NCI-H510A (cell line): ENCODE measurements at regions not wholly inside any gene's neighbourhood (a gene's known extent, or its start where the extent isn't known, plus 50 kb on each side); places are given as distances from the start of the nearest gene placed in this dataset.
"Not testable (repeated sequence)": the region's sequence is repeated elsewhere in the genome, so short reads cannot be mapped to it uniquely, and the experiment has no call there.

Experiments
- DNase-seq: peaks from one replicate; lab custom pipeline; 2025; lab: John Stamatoyannopoulos, UW

DNA sequence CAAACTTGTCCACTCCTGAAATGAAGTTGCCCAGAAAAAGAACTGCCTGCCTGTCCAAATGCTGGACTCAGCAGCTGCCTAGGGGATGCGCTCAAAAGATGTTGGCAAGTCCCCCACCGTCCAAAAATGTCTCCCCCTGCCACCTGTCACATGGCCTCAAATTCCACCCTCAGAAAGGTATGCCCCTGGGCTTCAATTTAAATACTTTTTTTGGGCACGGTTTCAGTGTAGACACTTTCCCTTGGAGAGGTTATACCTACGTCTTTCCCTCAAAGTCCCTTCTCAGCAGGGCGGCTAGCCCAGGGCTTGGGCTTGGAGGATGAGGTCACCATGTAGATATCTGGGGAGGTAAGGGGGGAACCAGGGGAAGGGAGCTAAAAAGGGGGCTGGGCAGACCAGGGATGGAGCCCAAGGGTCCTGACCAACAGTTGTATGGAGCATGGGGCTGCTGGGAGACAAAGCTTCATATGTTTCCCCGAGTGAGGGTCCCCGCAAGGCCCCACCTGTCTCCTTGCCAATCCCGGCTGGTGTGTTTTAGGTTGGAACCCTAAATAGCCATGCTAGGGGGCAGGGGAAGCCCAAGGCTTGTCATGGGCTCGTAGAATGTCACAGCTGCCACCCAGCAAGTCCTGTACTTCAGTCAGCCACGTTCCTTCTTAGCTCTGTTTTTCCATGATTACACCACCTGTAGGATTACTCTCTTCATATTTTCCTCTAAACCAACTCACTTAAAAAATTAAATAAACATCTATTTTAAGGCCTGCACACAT is 131.2 kb upstream of the TBX3 start:
- no peak for DNase-seq

DNA sequence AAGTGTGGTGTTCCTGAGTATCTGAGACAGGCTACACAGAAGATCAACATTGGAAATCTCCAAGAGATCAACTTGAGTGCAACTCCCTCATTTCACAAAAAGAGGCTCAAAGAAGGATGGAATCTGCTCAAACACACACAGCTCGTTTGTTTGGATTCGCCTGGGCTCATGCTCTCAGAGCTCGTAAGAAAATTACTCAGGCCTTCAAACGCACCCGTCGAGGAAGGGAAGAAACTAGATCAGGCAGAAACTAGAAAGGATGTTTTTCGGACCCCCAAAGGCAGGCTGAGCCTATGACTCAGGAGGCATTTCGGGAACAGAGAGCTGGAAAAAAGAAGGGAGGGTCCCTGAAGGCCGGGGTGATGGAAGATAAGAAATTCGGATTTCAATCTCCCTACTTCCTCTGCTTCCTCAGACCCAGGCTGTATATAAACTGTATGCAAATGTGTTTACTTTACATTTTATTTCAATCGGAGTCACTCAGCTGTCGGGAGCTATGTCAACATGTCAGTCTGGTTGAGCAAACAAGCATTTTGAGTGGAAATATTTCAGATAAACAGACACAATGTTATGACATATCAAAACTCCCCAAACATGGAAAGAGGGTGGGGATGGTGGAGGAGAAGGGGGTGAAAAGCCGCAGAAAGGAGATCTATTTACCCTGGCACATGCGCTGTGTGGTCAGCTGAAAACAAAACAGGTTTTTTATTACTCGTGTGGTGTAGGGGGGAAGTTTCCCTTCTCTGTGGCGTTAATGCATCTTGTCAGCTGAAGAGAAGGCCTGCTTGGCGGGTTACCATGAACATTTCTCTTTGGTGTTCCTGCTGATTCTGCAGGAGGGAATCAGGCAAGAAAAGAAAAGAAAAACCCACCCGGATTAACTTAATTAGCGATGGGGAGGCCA is 129.1 kb upstream of the TBX3 start:
- peak; percentile 21 for DNase-seq

DNA sequence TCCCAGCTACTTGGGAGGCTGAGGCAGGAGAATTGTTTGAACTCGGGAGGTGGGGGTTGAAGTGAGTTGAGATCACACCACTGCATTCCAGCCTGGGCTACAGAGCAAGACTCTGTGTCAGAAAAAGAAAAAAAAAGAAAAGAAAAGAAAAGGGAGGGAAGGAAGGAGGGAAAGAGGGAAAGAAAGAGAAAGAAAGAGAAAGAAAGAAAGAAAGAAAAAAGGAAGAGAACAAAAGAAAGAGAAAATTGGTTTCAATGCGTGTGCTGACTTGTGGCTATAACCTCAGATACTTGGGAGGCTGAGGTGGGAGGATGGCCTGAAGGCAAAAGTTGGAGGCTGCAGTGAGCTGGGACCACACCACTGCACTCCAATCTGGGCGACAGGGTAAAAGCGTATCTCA is 128.4 kb upstream of the TBX3 start:
- no peak for DNase-seq

DNA sequence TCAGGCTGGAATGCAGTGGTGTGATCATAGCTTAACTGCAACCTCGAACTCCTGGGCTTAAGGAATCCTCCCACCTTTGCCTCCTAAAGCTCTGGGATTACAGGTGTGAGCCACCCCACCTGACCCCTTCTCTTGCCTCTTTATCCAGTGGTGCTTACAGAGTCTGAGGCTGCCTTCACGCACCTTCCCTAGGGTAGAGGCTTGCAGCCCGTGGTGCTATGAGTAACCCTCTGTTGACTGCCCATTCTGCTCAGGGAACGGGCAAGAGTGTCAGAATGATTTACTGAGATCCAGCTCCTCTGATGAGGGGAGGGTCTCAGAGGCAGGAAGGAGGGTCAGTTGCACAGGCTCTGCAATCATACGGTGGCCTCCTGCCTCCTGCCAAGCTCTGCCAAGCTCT is 125.1 kb upstream of the TBX3 start:
- DNase-seq: no peak

DNA sequence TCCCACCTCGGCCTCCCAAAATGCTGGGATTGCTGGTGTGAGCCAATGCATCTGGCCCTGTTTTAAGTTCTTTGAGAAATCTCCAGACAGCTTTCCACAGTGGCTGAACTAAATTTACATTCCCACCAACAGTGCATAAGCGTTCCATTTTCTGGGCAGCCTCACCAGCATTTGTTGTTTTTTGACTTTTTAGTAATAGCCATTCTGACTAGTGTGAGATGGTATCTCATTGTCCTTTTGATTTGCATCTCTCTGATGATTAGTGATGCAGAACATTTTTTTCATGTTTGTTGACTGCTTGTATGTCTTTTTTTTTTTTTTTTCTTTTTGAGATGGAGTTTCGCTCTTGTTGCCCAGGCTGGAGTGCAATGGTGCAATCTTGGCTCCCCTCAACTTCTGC is 117.4 kb upstream of the TBX3 start:
- not testable (repeated sequence) for DNase-seq

DNA sequence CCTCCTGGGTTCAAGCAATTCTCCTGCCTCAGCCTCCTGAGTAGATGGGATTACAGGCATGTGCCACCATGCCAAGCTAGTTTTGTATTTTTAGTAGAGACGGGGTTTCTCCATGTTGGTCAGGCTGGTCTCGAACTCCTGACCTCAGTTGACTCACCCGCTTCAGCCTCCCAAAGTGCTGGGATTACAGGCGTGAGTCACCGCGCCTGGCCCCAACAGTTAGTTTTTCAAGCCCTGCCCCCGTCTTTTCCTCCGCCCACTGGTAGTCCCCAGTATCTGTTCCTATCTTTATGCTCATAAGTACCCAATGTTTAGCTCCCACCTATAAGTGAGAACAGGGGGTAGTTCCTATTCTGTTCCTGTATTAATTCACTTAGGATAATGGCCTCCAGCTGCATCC is 116.6 kb upstream of the TBX3 start:
- not testable (repeated sequence) for DNase-seq

DNA sequence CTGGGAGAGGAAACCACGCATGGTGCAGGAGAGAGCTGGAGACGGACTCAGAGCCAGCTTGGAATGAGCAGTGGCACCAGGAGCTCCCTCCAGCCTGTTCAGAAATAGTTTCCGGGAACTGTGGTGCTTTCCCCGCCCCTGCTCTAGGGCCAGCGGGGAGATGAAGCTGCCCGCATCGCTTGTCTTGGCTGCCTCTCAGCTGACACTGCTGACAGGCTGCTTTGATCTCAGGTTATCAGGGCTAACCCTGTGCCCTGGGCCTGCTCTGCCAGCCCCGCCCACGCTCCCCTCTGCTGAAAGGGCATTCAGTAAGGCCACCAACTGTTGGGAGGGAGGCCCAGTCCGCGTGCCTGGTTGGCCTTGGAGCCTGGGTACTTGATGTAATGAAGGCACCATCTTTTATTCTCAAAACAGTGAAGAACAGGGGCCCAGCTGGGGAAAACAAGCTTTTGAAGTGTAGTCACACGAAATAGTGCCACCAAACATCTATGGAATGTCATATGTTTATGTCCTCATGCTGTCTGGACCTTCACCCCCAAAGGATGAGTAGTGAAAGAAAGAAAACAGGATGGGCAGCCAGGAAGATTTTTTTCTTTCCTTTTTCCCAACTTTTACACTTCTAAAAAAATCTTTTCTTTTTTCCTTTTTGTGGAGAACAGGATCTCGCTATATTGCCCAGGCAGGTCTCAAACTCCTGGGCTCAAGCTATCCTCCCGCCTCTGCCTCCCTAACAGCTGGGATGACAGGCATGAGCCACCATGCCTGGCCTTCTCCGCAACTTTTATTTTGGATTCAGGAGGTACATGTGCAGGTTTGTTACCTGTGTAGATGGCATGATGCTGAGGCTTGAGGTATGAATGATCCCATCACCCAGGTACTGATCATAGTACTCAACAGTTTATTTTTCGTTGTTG is 115.9 kb upstream of the TBX3 start:
- peak; percentile 69 for DNase-seq

DNA sequence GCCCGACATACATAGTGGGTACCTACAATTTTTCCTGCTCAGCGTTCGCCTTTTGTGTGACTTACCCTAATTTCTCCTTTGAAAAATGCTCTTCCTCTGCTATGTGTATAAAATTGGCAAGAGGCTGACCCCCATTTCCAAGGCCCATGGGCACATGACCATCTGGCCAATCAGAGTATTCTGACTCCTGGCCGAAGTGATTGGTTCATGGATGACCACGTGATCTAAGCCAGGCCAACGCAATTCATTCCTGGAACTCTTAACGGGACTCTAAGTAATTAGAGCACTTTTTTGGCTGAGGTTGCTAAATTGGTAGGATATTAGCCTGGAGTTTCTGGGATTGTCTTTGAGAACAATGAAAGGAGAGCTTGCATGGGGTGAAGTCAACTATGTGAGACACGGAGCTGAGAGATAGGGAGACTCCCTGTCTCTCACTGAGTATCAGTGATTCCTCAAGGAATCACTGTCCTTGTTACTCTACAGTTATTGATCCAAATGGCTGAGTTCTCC is 110.1 kb upstream of the TBX3 start:
- no peak for DNase-seq

DNA sequence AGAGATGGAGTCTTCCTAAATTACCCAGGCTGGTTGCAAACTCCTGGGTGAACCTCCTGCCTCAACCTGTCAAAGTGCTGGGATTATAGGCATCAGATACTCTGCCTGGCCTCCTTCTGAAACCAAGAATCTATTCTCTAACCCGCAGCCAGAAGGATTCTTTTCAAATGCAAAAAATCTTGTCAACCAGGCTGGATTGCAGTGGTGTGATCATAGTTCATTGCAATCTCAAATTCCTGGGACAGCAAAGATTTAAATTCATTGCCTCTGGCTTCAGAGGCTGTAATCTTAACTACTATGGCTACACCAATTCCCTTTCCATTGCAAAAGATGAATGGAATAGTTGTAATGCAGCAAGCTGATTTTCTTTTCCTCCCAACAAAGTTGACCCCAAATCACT is 106.3 kb upstream of the TBX3 start:
- no peak for DNase-seq

DNA sequence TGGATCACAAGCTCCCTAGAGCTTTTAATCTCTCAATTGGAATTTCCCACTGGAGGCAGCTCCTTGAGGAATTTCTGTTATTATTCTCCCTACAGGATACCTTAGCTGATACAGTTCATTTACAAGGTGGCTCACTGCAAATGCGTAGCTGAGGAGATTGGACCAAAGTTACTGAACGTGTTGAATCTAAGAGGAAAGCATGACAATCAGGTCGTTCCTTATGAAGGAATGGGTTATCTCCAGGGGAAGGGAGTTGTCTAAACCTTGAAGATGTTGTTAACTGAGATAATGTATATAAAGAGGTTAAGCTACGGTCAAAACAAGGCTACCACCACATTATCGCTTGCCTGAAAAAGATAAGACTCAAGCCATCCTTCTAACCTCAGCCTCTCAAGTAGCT is 105.8 kb upstream of the TBX3 start:
- no peak for DNase-seq

DNA sequence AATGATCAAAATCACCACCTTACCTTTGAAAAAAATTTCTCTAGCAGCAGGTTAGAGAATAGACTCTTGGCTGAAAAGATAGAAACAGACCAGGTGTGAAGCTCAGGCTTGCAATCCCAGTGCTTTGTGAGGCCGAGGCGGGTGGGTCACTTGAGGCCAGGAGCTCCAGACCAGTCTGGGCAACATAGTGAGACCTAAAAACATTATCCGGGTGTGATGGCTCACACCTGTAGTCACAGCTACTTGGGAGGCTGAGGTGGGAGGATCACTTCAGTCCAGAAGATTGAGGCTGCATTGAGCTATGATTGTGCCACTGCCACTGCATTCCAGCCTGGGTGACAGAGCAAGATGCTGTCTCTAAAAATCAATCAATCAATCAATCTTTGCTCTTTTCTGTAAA is 105.3 kb upstream of the TBX3 start:
- DNase-seq: no peak

DNA sequence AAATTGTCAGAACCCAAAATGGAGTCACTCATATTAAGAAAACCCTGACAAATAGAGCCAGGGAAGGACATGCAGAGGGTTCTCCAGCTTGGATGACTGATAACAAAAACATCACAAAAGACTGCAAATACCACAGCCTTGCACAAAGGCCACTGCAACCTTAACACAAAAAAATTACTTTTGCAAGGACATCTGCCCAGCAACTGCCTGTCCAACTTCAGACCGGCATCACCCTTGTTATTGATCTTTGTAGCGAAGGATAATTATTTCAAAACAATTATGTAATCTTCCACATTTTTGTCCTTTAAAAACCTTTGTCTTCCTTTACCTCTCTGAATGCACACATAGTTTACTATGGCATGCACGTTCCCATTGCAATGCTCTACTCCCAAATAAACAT is 100.6 kb upstream of the TBX3 start:
- no peak for DNase-seq

DNA sequence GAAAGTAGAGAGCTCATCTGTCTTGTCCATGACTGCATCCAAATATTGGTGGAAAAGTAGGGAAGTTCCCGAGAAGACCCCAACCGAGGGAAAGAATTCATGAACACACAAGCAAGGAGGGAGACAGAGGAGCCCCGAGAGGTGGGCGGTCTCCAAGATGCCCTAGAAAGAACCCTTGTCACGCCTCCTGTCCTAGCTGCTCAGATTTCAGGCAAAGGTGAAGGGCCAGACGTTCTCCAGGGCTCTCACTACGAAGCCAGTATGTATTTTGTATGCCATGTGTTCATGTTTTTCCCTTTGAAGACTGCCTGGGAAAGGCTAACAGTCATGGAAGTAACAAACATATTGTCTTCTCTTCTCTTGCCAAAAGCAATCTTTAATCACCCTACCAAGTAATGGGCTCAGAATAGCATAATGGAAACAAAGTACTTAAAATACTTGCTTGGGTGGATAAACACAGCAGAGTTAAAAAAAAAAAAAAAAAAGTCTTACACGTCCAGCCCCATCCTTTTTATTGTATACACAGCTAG is 99.2 kb upstream of the TBX3 start:
- DNase-seq: no peak

DNA sequence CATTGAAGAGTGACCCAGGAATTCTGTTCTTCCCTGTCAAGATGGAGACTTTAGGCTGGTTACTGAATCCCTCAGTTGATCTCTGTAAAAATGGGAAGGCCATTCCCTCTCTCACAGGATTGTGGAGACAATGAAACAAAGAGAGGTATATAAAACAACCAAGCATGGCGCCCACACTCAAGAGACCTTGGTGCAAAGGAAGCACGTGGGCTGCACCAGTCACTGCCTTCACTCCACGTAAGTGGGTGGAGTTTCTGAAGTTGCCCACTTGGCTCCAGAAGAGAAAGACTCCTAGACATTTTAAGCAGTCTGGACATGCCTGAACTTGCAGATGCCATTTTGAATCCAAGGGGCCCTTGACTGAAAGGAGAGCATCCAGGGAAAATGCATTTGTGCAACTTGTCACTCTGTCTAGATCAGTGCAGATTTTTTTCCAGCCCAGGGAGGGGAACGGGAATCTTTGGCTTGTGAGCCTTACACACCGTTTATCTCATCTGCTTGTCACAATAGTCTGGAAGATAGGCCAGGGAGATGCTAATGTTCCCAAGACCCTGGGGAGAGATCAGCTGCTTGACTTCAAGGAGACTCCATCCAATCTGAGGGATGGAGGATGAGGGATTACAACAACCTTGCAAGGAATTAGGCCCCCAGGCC is 96.9 kb upstream of the TBX3 start:
- DNase-seq: peak; percentile 54

DNA sequence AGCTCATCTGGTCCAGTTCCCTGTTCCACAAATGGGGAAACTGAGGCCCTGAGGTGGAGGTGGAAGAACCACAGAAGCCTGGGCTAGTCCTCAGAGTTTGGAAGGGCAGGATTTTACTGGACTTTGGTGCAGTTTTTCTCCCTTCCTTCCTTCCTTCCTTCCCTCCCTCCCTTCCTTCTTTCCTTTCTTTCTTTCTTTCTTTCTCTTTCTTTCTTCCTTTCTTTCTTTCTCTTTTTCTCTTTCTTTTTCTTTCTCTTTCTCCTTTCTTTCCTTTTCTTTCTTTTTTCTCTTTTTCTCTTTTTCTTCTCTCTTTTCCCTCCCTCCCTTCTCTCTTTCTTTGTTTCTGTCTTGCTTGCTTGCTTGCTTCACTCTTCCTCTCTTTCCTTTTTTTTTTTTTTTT is 95.7 kb upstream of the TBX3 start:
- no peak for DNase-seq

DNA sequence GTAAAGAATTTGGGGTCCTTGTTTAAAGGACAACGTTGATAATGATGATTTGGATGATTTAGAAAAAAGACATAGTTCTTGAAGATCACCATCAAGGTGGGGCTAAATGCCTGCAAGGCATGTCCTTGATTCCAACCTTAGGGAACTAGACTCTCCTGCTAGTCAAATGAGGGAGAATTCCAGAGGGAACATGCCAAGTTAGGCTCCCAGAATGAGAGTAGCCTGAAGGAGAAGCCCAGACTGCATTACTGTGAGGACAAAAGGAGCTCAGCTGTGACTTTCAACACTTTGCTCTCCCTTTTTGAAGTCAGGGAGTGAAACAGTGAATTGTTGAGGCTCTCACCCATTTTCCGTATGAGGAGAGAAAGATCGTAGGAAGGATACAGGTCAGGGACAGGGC is 95.2 kb upstream of the TBX3 start:
- DNase-seq: no peak

DNA sequence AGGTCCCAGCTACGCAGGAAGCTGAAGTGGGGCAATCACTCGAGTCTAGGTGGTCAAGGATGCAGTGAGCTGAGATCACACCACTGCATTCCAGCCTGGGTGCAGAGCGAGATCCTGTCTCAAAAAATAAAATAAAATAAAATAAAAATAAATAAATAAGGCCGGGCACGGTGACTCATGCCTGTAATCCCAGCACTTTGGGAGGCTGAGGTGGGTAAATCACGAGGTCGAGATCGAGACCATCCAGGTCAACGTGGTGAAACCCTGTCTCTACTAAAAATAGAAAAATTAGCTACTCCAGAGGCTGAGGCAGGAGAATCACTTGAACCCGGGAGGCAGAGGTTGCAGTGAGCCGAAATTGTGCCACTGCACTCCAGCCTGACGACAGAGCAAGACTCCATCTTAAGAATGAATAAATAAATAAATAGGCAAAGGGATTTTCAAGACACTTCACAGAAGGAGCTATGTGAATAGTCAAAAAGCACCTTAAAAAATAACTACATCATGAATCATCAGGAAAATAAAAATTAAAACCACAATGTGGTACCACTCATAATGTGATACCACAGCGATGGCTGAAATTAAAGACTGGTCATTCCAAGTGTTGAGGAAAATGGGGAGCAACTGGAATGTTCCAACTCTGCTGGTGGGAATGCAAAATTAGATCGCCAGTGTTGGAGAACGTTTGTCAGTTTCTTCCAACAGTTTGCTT is 92.9 kb upstream of the TBX3 start:
- DNase-seq: no peak

DNA sequence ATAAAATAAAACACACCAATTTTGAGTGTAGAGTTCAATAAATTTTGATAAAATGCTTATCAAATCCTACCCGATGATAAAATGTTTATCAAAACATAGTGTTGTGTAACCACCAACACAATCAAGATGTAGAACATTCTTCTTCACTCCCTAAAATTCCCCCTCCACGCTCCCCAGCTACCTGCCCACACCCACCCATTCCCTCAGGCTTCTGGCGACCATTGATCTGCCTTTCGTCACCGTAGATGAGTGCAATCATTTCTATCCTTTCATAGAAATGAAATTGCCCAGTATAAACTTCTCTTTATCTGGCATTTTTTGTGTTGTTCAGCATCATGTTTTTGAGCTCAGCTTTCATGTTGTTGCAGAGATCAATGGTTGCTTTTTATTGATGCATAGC is 90.7 kb upstream of the TBX3 start:
- DNase-seq: no peak

DNA sequence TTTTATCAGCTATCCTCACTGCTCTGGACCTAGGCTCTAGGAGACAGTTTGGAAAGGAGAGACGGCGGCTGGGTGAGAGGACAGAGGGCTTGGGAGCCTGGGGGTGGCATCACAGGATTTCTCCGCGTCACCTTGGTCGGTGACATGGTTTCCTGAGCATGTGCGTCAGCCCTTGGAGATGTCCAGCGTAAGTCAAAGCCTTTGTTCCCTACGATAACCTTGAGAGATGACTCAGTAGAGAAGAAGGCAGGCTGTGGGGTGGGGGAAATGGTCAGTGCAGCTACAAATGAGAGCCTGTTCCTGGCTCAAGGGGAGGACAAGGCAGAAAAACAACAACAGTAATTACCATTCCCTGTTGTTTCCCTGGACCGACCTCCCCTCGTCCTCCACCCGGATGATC is 90.2 kb upstream of the TBX3 start:
- no peak for DNase-seq

DNA sequence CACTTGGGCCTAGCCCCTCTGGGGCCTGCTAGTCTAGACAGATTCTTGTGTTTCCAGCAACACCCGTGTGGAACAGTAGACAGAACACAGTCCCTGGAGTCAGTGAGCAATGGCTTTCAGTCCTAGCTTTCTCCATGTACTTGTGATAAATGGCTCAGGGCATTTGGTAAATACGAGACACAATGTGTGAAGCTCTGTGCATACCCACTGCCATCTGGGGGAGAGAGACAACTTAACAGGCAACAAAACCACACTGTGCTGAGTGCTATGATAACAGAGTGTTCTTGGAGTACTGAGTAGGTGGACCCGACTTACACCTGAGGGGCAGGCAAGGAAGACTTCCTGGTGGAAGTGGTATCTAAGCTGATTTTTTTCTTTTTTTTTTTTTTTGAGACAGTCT is 86.3 kb upstream of the TBX3 start:
- no peak for DNase-seq

DNA sequence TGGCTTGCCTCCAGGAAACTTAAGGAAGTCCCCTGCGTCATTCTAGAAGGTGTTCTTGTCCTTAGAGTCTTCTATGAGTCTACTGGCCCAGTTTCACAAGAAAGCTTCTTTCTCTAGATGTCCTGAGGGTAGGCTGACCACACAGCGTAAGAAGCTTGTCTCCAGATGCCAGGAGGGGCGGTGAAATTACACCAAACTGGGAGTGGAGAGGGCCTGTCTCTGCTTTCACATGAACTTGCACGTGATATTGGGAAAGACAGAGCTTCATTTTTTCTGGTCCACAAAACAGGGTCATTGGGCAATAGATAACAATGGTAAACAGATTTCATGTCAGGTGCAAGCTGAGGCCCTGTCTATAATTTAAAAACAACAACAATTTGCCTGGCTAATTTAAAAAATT is 85.7 kb upstream of the TBX3 start:
- no peak for DNase-seq
